Coronary artery (tissue), 2 donors: ENCODE measurements at regions not wholly inside any gene's neighbourhood (a gene's known extent, or its start where the extent isn't known, plus 50 kb on each side); places are given as distances from the start of the nearest gene placed in this dataset.

Experiments used
- DNase-seq: peaks from one replicate; pipeline ENCODE4 v3.0.0-alpha.2; 2017; ENCODE audit warnings: low spot score
- H3K27ac ChIP-seq, 2 donors: fragments of 200-600 bp; sonication (generic); one replicate each; pipeline ENCODE4 v1.5.1; 2016 to 2019
- H3K4me3 ChIP-seq: fragments of 200-600 bp; sonication (generic); 2 replicates; pipeline ENCODE4 v1.5.1; 2016; ENCODE audit warnings: mild to moderate bottlenecking, moderate library complexity
- CTCF ChIP-seq: fragments of 200-600 bp; sonication (generic); IDR thresholded peaks from one replicate; pipeline ENCODE4 v1.5.1; 2019; ENCODE audit warnings: antibody characterized with exemption

- no peak overlapping the region for H3K4me3 ChIP-seq
- peak overlapping the region; percentile 61 to 74 for H3K27ac ChIP-seq
- no peak for DNase-seq
- no peak for TF ChIP-seq CTCF
Observed at GRCh38 chr2:215530191-215530968, 94.5 kb upstream of the FN1 start.

DNA sequence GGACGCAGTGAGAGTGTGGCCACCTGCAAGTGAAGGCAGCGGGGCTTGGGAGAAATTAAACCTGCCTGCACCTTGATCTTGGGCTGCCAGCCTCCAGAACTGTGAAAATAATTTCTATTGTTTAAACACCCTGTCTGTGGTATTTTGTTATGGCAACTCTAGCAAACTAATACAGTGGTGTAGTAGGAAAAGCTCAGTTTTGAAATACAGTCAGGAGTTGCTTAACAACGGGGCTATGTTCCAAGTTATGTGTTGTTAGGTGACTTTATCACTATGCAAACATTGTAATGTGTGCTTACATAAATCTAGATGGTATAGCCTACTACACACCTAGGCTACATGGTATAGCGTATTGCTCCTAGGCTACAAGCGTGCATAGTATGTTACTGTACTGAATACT, 93.4 kb upstream of the FN1 start:
- Histone ChIP-seq H3K27ac (peak overlapping the region in 1 of 2 donors; percentile 74), H3K4me3 (no peak overlapping the region)
- no peak for TF ChIP-seq CTCF
- no peak for DNase-seq

DNA sequence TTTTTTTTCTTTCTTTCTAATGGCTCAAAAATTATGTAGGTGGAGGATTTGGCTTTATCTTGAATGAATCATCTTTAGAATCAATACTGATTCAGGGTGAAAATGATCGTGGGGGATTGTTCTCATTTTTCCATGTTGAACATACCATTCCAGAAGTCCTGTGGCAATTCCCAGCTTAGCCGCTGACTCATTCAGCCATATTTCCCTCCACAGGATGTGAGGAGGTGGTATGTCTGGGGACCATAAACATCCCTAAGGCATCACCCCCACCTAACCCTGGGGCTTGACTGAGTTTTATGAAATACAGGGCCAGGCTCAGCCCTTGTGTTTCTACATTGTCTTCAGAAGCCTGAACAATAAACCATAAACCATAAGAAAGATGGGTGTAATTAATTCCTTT, 92.7 kb upstream of the FN1 start:
- no peak for DNase-seq
- TF ChIP-seq CTCF: no peak
- no peak overlapping the region for H3K4me3 ChIP-seq
- peak overlapping the region in 1 of 2 donors; percentile 74 for H3K27ac ChIP-seq

- TF ChIP-seq CTCF: no peak
- Histone ChIP-seq H3K27ac (no peak overlapping the region), H3K4me3 (no peak overlapping the region)
- DNase-seq: no peak
Observed at GRCh38 chr2:215527736-215528135, 91.9 kb upstream of the FN1 start.

- Histone ChIP-seq H3K4me3 (no peak overlapping the region), H3K27ac (no peak overlapping the region)
- DNase-seq: no peak
- TF ChIP-seq CTCF: no peak
Observed at GRCh38 chr2:215526341-215526740, 90.5 kb upstream of the FN1 start.

- Histone ChIP-seq H3K4me3 (no peak overlapping the region), H3K27ac (no peak overlapping the region)
- DNase-seq: no peak
- TF ChIP-seq CTCF: no peak
Observed at GRCh38 chr2:215522237-215522636, 86.4 kb upstream of the FN1 start.

GRCh38 chr2:215521031-215521430, 85.2 kb upstream of the FN1 start:
- Histone ChIP-seq H3K4me3 (no peak overlapping the region), H3K27ac (no peak overlapping the region)
- no peak for DNase-seq
- TF ChIP-seq CTCF: no peak
